ENCODE measurements at regions not wholly inside any gene's neighbourhood (a gene's known extent, or its start where the extent isn't known, plus 50 kb on each side); places are given as distances from the start of the nearest gene placed in this dataset.

- TF ChIP-seq CTCF (IDR thresholded peaks at IDR 0.05; ENCODE audit: unreplicated experiment) = no peak
- intact Hi-C loops (cut with micrococcal nuclease) = no loop called here
These were observed 81.4 kb upstream of the PRDX6 start for GRCh38 chr1:173395762-173396161.

GRCh38 chr1:173400387-173400995 is 76.6 kb upstream of the PRDX6 start:
- BruUV-seq (replicated peaks) = no TSS peak
- intact Hi-C loops (cut with micrococcal nuclease) = no loop called here
- peaks cover 7% of the 10 kb centered on the region for H3K36me3 Mint-ChIP-seq (ENCODE audit: insufficient read depth, unreplicated experiment)
- no peaks in the 10 kb centered on the region for H3K9me3 Mint-ChIP-seq (ENCODE audit: unreplicated experiment)
- CTCF ChIA-PET = interaction anchor here (0.7 kb wide), 1 partner anchor 1046 kb away, joined by 3 read pairs; no protein-coding TSS in a partner anchor
- no peak overlapping the region for H3K27ac Mint-ChIP-seq (ENCODE audit: low read depth, unreplicated experiment)
- no peak overlapping the region for H3K4me3 Mint-ChIP-seq (ENCODE audit: unreplicated experiment)
- peaks cover 1% of the 10 kb centered on the region for H3K4me1 Mint-ChIP-seq (ENCODE audit: insufficient read depth, unreplicated experiment)
- no peaks in the 10 kb centered on the region for H3K27me3 Mint-ChIP-seq (ENCODE audit: insufficient read depth, unreplicated experiment)
- POLR2A ChIA-PET = no interaction called here
- DNase-seq (ENCODE audit: unreplicated experiment) = no peak
- no peak for TF ChIP-seq CTCF (IDR thresholded peaks at IDR 0.05; ENCODE audit: unreplicated experiment)

More at GRCh38 chr1:173395762-173396161, 81.4 kb upstream of the PRDX6 start:
- Mint-ChIP-seq H3K4me3 (ENCODE audit: unreplicated experiment) (no peak overlapping the region), H3K4me1 (ENCODE audit: insufficient read depth, unreplicated experiment) (peaks cover 10% of the 10 kb centered on the region), H3K36me3 (ENCODE audit: insufficient read depth, unreplicated experiment) (peaks cover 7% of the 10 kb centered on the region), H3K27me3 (ENCODE audit: insufficient read depth, unreplicated experiment) (no peaks in the 10 kb centered on the region), H3K9me3 (ENCODE audit: unreplicated experiment) (no peaks in the 10 kb centered on the region), H3K27ac (ENCODE audit: low read depth, unreplicated experiment) (no peak overlapping the region)
- no TSS peak for BruUV-seq (replicated peaks)
- ChIA-PET CTCF (interaction anchor here (0.7 kb wide), 1 partner anchor 24 kb away, joined by 3 read pairs; no protein-coding TSS in a partner anchor), POLR2A (interaction anchor here (0.6 kb wide), 1 partner anchor 8 kb away, joined by 3 read pairs; no protein-coding TSS in a partner anchor)
- DNase-seq (ENCODE audit: unreplicated experiment) = no peak

GRCh38 chr1:173403996-173404395 is 73.1 kb upstream of the PRDX6 start:
- TF ChIP-seq CTCF (IDR thresholded peaks at IDR 0.05; ENCODE audit: unreplicated experiment) = no peak
- POLR2A ChIA-PET = no interaction called here
- H3K9me3 Mint-ChIP-seq (ENCODE audit: unreplicated experiment) = no peaks in the 10 kb centered on the region
- H3K27ac Mint-ChIP-seq (ENCODE audit: low read depth, unreplicated experiment) = no peak overlapping the region
- no peaks in the 10 kb centered on the region for H3K27me3 Mint-ChIP-seq (ENCODE audit: insufficient read depth, unreplicated experiment)
- BruUV-seq (replicated peaks) = no TSS peak
- H3K4me1 Mint-ChIP-seq (ENCODE audit: insufficient read depth, unreplicated experiment) = peaks cover 17% of the 10 kb centered on the region
- intact Hi-C loops (cut with micrococcal nuclease) = no loop called here
- DNase-seq (ENCODE audit: unreplicated experiment) = no peak
- H3K36me3 Mint-ChIP-seq (ENCODE audit: insufficient read depth, unreplicated experiment) = peaks cover 5% of the 10 kb centered on the region
- no peak overlapping the region for H3K4me3 Mint-ChIP-seq (ENCODE audit: unreplicated experiment)
- CTCF ChIA-PET = interaction anchor here (0.6 to 1.0 kb wide), 3 partner anchors 14 to 1904 kb away, joined by 5 to 7 read pairs (median 6); no protein-coding TSS in a partner anchor

- DNase-seq (ENCODE audit: unreplicated experiment) = no peak
- no peak overlapping the region for H3K4me3 Mint-ChIP-seq (ENCODE audit: unreplicated experiment)
These were observed 71.9 kb upstream of the PRDX6 start for GRCh38 chr1:173405281-173405680.

More at GRCh38 chr1:173405281-173405680, 71.9 kb upstream of the PRDX6 start:
- Mint-ChIP-seq H3K36me3 (ENCODE audit: insufficient read depth, unreplicated experiment) (peaks cover 5% of the 10 kb centered on the region), H3K27me3 (ENCODE audit: insufficient read depth, unreplicated experiment) (no peaks in the 10 kb centered on the region), H3K27ac (ENCODE audit: low read depth, unreplicated experiment) (peak overlapping the region; percentile 93), H3K9me3 (ENCODE audit: unreplicated experiment) (no peaks in the 10 kb centered on the region), H3K4me1 (ENCODE audit: insufficient read depth, unreplicated experiment) (peaks cover 25% of the 10 kb centered on the region)
- intact Hi-C loops (cut with micrococcal nuclease) = loop anchor here (5.0 kb wide), 2 partner anchors 148 to 578 kb away; no protein-coding TSS in a partner anchor
- POLR2A ChIA-PET = interaction anchor here (0.6 to 1.9 kb wide), 3 partner anchors 25 to 103 kb away, joined by 3 to 6 read pairs (median 4); partner anchors contain the start of gene PRDX6
- no peak for TF ChIP-seq CTCF (IDR thresholded peaks at IDR 0.05; ENCODE audit: unreplicated experiment)
- BruUV-seq (replicated peaks) = no TSS peak
- CTCF ChIA-PET = interaction anchor here (0.5 to 1.4 kb wide), 7 partner anchors 10 to 660 kb away, joined by 3 to 5 read pairs (median 4); no protein-coding TSS in a partner anchor

Measured in MCF 10A (cell line).